HG03108 (cell line): ENCODE measurements at regions not wholly inside any gene's neighbourhood (a gene's known extent, or its start where the extent isn't known, plus 50 kb on each side); places are given as distances from the start of the nearest gene placed in this dataset.
"Not testable (repeated sequence)": the region's sequence is repeated elsewhere in the genome, so short reads cannot be mapped to it uniquely, and the experiment has no call there.

Experiments
- ATAC-seq: cut with Tn5 transposase; IDR thresholded peaks from one replicate; pipeline ENCODE4 v1.9.1; 2021; ENCODE audit warnings: moderate library complexity; ENCODE audit not compliant: unreplicated experiment

DNA sequence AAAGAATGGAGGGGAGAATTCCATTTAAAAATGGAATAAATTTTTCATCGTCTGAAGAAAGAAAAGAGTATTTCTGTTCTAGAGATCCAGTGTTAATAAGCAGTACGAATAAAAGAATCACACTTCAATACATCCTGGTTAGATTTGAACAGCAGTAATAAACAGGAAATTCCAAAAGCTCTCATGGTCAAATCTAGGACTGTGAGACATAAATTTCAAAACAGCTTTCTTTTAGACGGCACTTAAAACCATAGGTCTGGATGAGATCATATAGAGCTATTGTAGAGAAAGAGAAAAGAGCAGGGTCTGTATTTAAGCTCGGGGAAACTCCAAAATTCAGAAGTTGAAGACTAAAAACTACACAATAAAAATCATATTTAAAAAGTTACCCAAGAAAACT lies 1006.9 kb upstream of the CTNND2 start:
- no peak for ATAC-seq

DNA sequence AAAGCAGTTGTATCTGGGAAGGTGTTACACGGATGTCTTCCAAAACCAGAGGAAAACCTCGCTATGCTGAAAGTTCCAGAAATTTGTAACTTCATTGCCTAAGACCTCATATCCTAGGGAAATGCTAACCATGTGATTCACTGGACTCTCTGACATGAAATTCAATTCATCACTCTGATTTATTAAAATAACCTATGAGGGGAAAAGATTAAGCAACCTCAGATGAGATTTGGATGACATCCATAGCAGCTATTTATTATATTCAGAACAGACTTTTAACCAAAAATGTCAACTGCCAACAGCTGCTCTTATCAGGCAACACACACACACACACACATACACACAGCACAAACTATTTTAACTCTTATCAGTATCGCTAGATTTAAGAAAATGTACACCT lies 1006.4 kb upstream of the CTNND2 start:
- no peak for ATAC-seq

DNA sequence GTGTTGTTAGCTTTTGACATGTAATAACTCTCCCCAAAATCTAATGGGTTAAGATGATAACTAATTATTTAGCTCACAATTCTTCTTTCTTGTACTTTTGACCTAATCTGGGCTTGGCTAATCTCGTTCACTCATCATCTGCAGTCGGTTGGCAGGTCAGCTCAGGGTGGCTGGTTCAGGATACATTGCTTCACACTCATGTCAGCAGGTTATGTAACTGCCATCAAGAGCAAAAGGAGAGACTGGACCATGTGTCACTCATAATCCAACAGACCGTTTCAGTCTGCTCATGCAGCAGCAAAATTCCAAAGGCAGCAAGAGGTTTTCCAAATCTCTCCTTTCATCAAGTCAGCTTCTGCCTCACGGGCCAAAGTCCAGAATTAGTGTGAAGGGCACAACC lies 998.4 kb upstream of the CTNND2 start:
- ATAC-seq, result no peak

DNA sequence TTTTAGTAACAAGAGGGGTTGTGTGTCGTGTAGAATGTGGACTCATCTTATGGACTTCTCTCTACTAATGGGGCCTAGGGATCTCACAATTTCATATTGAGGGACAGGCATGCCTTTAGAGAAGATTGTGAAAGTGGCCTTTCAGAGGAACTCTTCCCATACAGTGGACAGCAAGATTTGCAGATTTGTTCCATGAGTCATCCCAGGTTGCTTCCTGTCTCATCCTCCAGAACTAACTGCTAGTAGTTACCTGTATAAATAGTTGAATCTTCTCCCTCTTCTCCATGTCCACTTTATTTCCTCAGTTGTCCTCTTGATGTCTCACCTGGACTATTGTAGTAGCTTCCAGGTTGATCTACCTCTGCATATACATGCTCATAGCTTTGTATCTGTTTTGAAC lies 997.5 kb upstream of the CTNND2 start:
- ATAC-seq, result no peak

GRCh38 chr5:12896086-12896485 lies 991.8 kb upstream of the CTNND2 start:
- ATAC-seq, result no peak

GRCh38 chr5:12885018-12885417 lies 980.8 kb upstream of the CTNND2 start:
- ATAC-seq, result no peak

GRCh38 chr5:12883395-12883794 lies 979.1 kb upstream of the CTNND2 start:
- ATAC-seq, result no peak

GRCh38 chr5:12876541-12877298 lies 972.5 kb upstream of the CTNND2 start:
- ATAC-seq, result no peak

GRCh38 chr5:12870872-12871539 lies 966.8 kb upstream of the CTNND2 start:
- no peak for ATAC-seq

DNA sequence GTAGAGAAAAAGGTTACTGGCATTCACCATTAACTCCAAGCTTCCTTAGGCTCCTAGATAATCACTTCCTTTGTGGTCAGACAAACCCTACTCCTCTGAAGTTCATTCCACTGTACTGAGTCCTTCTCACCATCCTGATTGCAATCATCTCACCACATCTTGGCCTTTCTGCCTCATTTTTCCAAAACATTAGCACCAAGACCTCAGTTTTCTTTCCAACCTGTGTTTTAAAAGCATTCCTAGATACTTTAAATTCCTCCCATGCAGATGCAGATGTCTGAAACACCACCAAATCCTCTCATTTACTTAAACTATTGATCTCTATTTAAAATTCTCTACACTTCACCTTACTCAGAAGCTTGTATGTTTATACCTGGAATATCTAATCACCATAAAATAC lies 961.3 kb upstream of the CTNND2 start:
- ATAC-seq, result no peak

GRCh38 chr5:12861886-12862654 lies 957.8 kb upstream of the CTNND2 start:
- no peak for ATAC-seq

GRCh38 chr5:12856105-12856504 lies 951.9 kb upstream of the CTNND2 start:
- not testable (repeated sequence) for ATAC-seq

GRCh38 chr5:12854386-12854785 lies 950.1 kb upstream of the CTNND2 start:
- ATAC-seq, result no peak

DNA sequence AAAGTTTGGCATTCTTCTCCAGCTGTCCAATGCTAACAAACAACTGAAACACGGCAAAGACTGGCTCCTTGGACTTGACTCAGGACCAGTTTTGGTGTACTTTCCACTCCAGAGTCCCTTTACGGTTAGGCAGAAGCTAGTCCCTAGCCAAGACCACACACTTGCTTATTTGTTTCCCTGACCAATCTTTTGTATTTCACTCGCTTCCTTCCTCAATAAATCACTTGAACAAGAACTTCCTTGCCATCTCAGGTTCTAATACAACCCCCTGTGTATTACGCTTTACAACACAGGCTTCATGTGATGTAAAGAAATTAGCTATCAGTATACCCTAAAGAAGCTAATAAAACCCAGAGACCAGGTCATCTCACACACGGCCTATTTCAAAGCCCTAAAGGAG lies 947.5 kb upstream of the CTNND2 start:
- ATAC-seq, result no peak

GRCh38 chr5:12848709-12849108 lies 944.5 kb upstream of the CTNND2 start:
- ATAC-seq, result no peak

DNA sequence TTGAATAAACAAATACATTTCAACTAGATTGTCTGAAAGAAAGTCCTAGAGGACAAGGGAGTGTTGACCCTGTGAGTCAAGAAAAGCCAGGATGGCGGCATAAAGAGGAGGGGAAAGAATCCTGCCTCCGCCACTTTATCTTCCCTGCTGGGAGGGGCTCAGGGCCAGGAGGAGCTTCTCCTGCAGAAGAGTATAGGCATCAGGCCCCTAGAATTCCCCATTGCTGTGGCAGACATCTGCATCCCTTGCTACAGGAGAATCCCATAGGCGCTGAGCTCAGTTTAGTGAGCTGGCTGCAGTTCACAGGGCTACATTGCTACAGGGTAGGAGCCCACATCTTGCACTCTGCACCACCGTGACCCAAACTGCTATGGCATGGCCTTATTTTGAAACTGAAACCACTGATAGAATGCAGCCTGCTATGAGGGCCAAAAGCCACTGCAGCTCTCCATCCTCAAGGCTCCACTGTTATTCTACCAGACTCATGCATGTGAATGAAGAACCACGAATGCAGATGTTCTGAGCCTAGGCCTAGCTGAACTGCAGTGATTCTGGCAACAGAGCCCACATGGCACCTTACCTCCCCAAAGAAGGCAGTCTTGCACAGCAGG lies 941.4 kb upstream of the CTNND2 start:
- no peak for ATAC-seq

GRCh38 chr5:12840972-12841371 lies 936.7 kb upstream of the CTNND2 start:
- ATAC-seq, result no peak

GRCh38 chr5:12837592-12837991 lies 933.3 kb upstream of the CTNND2 start:
- ATAC-seq, result no peak

DNA sequence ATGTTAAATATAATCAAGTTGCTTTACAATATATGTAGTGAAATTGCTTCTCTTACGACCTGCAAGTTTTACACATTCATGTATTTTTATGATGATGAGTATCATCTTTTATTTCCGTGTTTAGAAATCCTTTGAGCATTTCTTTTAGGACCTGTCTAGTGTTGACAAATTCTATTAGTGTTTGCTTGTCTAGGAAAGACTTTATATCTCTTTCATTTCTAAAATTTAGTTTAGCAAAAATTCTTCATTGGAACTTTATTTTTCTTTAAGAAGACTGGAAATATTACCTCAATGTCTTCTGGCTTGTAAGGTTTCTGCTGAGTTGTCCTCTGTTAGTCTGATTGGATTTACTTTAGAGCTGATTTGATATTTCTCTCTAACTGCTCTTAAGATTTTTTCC lies 920.9 kb upstream of the CTNND2 start:
- ATAC-seq, result no peak

DNA sequence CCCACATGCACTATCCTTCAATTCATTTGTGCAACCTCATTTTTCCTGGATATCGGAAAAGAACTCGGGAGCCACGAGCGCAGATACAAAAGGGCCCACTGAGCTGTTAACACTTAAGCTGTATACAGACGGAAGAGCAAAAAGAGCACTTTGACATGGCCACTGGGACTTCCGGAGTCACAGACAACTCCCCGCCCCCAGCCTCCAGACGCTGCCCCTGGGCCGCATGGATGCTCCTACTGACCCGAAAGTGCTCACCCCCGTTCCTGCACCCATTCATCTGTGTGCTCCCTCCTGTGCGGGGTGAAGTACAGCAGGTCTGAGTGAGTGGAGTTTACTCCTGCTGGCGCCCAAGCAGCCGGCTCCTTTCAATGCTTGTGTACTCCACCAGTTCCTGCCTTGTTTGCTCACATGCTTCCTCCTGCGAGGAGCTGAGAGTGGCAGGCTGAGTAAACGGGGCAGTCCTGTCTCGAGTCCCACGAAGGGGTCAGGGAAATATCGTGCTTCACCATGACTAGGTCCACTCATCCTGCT lies 901.0 kb upstream of the CTNND2 start:
- ATAC-seq, result no peak

DNA sequence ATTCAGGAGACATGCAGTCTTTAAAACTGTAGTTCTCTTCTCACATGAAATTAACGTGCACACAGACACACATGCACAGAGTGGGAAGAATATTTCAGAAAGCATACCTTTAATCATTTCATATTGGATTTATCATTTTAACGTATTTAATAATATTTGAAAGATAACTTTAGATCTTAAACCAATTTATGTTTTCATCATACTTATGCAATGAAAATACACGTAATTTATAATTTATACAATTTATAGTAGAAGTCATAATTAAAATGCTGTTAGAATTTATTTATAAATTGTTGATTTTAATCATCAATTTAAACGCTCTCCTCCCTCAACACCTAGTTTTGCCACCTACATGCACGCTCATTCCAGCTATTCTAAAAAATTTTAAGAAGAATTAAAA lies 894.9 kb upstream of the CTNND2 start:
- no peak for ATAC-seq
